Endothelial cell of umbilical vein (primary cell): ENCODE measurements at regions not wholly inside any gene's neighbourhood (a gene's known extent, or its start where the extent isn't known, plus 50 kb on each side); places are given as distances from the start of the nearest gene placed in this dataset.

ENCODE experiments used
- BruUV-seq: library from RNA; stranded (reverse); fragments of 400-500 nt; replicated peaks from 2 replicates; lab custom pipeline; 2021; lab: Mats Ljungman, UMichigan
- CTCF ChIA-PET: fragments of 300-600, 350-600 bp; sonication (Branson Sonifier 250); formaldehyde crosslinking; loops from one replicate; lab custom pipeline; 2021; ENCODE audit warnings: antibody characterized with exemption, inconsistent platforms; lab: Charles Lee
- POLR2A ChIA-PET: fragments of 300-600, 350-600 bp; sonication (Branson Sonifier 250); formaldehyde crosslinking; loops from one replicate; lab custom pipeline; 2021; ENCODE audit warnings: antibody characterized with exemption, inconsistent platforms; lab: Charles Lee
- DNase-seq: peaks from one replicate; pipeline ENCODE4 v3.0.0-alpha.2; 2011; ENCODE audit warnings: low read depth, low spot score
- FAIRE-seq: peaks from 2 replicates; lab custom pipeline; 2011; peaks lifted over from hg19 to GRCh38; lab: Jason Lieb, UNC
- H2AFZ ChIP-seq: 2 replicates; pipeline ENCODE4 v1.6.0; 2012; ENCODE audit warnings: low read depth, low read length, control low read depth, inconsistent platforms
- H3K27ac ChIP-seq: 2 replicates; pipeline ENCODE4 v1.5.1; 2011; ENCODE audit warnings: low read depth, mild to moderate bottlenecking, control low read depth, low read length, moderate library complexity; ENCODE audit not compliant: insufficient read depth
- H3K27me3 ChIP-seq, 2 experiments: 2 replicates each; pipeline versions ENCODE4 v1.6.0 to v1.6.1; 2011; ENCODE audit warnings: low read length in 2 of 2, mixed read lengths in 1 of 2; ENCODE audit not compliant: control insufficient read depth in 2 of 2, insufficient read depth in 2 of 2
- H3K36me3 ChIP-seq, 2 experiments: 2 replicates in 1 of 2; 3 replicates in 1 of 2; pipeline ENCODE4 v1.5.1; 2011; ENCODE audit warnings: low read length in 2 of 2, mild to moderate bottlenecking in 1 of 2, moderate library complexity in 1 of 2; ENCODE audit not compliant: control insufficient read depth in 2 of 2, insufficient read depth in 2 of 2; ENCODE audit errors: extremely low read depth in 1 of 2
- H3K4me1 ChIP-seq: 3 replicates; pipeline ENCODE4 v1.5.1; 2011; ENCODE audit warnings: mild to moderate bottlenecking, low read length; ENCODE audit not compliant: control insufficient read depth, insufficient read depth; ENCODE audit errors: extremely low read depth
- H3K4me2 ChIP-seq: 2 replicates; pipeline ENCODE4 v1.6.1; 2011; ENCODE audit warnings: low read length, control low read depth, mixed read lengths; ENCODE audit not compliant: insufficient read depth
- H3K4me3 ChIP-seq, 3 experiments: fragments of 200-600 bp in 1 of 3; sonication (generic), shearing (Covaris generic) in 1 of 3; replicated peaks in 1 of 3; 2 replicates each; pipeline ENCODE4 v1.5.1; 2011 to 2016; ENCODE audit warnings: control low read depth in 3 of 3, low read length in 3 of 3, mild to moderate bottlenecking in 2 of 3, inconsistent platforms in 1 of 3, low read depth in 1 of 3, moderate library complexity in 1 of 3; ENCODE audit not compliant: insufficient read depth in 1 of 3
- H3K79me2 ChIP-seq: 2 replicates; pipeline ENCODE4 v1.6.0; 2012; ENCODE audit warnings: low read length, inconsistent platforms; ENCODE audit not compliant: control insufficient read depth, insufficient read depth
- H3K9ac ChIP-seq: replicated peaks from 2 replicates; pipeline ENCODE3; 2011; ENCODE audit warnings: low read length, control low read depth; ENCODE audit not compliant: insufficient read depth; ENCODE audit errors: extremely low read depth
- H3K9me1 ChIP-seq: replicated peaks from 3 replicates; pipeline ENCODE4 v1.6.0; 2011; ENCODE audit warnings: mild to moderate bottlenecking, low read length; ENCODE audit not compliant: control insufficient read depth, insufficient read depth; ENCODE audit errors: extremely low read depth
- H3K9me3 ChIP-seq: replicated peaks from 2 replicates; pipeline ENCODE4 v1.5.1; 2012; ENCODE audit warnings: low read length, inconsistent platforms; ENCODE audit not compliant: control insufficient read depth, insufficient read depth
- H4K20me1 ChIP-seq: replicated peaks from 2 replicates; pipeline ENCODE3; 2011; ENCODE audit warnings: mild to moderate bottlenecking, low read length; ENCODE audit not compliant: control insufficient read depth, insufficient read depth; ENCODE audit errors: extremely low read depth
- EZH2 ChIP-seq: IDR thresholded peaks from 2 replicates; pipeline ENCODE4 v1.6.1; 2012; ENCODE audit warnings: borderline replicate concordance, low read depth, mild to moderate bottlenecking, moderate library complexity, low read length, inconsistent platforms; ENCODE audit not compliant: severe bottlenecking
- FOS ChIP-seq: IDR thresholded peaks from 2 replicates; pipeline ENCODE4 v1.6.1; 2011; ENCODE audit warnings: mild to moderate bottlenecking, low read length, moderate library complexity, borderline replicate concordance; ENCODE audit not compliant: insufficient read depth
- GATA2 ChIP-seq: IDR thresholded peaks from 2 replicates; pipeline ENCODE4 v1.7.0; 2011; ENCODE audit warnings: low read depth, mild to moderate bottlenecking, moderate library complexity, mixed read lengths, low read length; ENCODE audit not compliant: insufficient read length, insufficient read depth
- JUN ChIP-seq: IDR thresholded peaks from 2 replicates; pipeline ENCODE4 v1.6.1; 2011; ENCODE audit warnings: borderline replicate concordance, low read depth; ENCODE audit not compliant: insufficient read length, insufficient read depth
- MYC ChIP-seq: IDR thresholded peaks from one replicate; pipeline ENCODE4 v1.6.1; 2011; ENCODE audit warnings: mild to moderate bottlenecking, low read depth, low read length
- POLR2A ChIP-seq: IDR thresholded peaks from 2 replicates; pipeline ENCODE4 v1.6.1; 2012; ENCODE audit warnings: low read depth, mild to moderate bottlenecking, control low read depth, low read length
- POLR2AphosphoS5 ChIP-seq: IDR thresholded peaks from 2 replicates; pipeline ENCODE4 v1.6.1; 2012; ENCODE audit warnings: low read depth, mild to moderate bottlenecking, control low read depth, low read length, moderate library complexity; ENCODE audit not compliant: insufficient read depth
- dilution Hi-C: fragments of 300-500 bp; cut with MboI; formaldehyde crosslinking; loops from one replicate; pipeline ENCODE4 v1.15.0; 2019; ENCODE audit warnings: low sequenced_read_pairs; ENCODE audit not compliant: extremely low pct_ligation_motif_present
- intact Hi-C: fragments of 100-400 bp; cut with micrococcal nuclease; formaldehyde crosslinking; loops from one replicate; pipeline ENCODE4 v1.10.0; 2022
- TF ChIP-seq, protein P1 (sequence below): IDR thresholded peaks from 2 replicates; pipeline ENCODE4 v1.6.1; 2011; ENCODE audit not compliant: insufficient read depth, insufficient read length
- TF ChIP-seq, protein P2 (sequence below), 2 donors: IDR thresholded peaks; 1 replicate in 1 of 2; 2 replicates in 1 of 2; pipeline ENCODE4 v1.5.1; 2011; ENCODE audit warnings: low read length in 2 of 2, mild to moderate bottlenecking in 2 of 2, moderate library complexity in 2 of 2, control low read depth in 1 of 2, inconsistent platforms in 1 of 2, low read depth in 1 of 2; ENCODE audit not compliant: insufficient read depth in 1 of 2; ENCODE audit errors: extremely low read depth in 1 of 2

- dilution Hi-C loops, result no loop called here
- no peak overlapping the region for H3K9ac ChIP-seq
- intact Hi-C loops, result no loop called here
- CTCF ChIA-PET, result no interaction called here
- BruUV-seq, result no TSS peak
- H3K79me2 ChIP-seq, result no peaks in the 10 kb centered on the region
- no peaks in the 10 kb centered on the region for H3K9me1 ChIP-seq
- no peak overlapping the region for H3K27ac ChIP-seq
- H3K4me1 ChIP-seq, result no peaks in the 10 kb centered on the region
- no peak overlapping the region for H2AFZ ChIP-seq
- no peak for DNase-seq
- H4K20me1 ChIP-seq, result no peaks in the 10 kb centered on the region
- H3K9me3 ChIP-seq, result no peaks in the 10 kb centered on the region
- no peak for FAIRE-seq
- no peaks in the 10 kb centered on the region for H3K36me3 ChIP-seq
- no peaks in the 10 kb centered on the region for H3K27me3 ChIP-seq
- H3K4me2 ChIP-seq, result no peak overlapping the region
- H3K4me3 ChIP-seq, result no peak overlapping the region
- TF ChIP-seq FOS (no peak), POLR2A (no peak), JUN (no peak), EZH2 (no peak), GATA2 (no peak)
- POLR2A ChIA-PET, result no interaction called here
These were observed 275.2 kb downstream of the GXYLT1 start for GRCh38 chr12:41869432-41869831.

DNA sequence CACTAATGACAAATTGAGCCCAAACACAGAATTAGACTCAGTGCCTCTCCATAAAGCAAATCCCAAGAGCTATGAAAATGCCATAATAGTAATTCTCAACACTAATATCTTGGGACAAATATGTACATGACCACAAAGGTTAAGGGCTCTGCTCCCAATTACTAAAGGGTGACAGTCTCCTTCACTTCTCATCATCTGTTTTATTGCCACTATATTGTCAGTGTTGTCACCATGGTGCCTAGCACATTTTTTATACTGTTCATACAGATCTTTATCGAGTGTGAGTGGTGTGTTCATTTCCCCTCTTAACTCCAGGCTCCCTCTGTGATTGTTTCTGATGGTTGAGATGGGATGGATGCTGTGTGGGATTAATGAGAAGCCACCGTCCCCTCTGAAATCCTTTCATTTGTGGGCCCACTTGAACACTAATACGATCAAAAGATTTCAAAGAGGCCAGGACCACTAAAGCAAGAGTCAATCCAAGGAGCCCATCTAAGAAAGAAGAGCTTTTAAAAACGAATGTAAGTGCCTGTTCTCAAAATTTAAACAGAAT, 277.7 kb downstream of the GXYLT1 start:
- Histone ChIP-seq H3K4me1 (no peaks in the 10 kb centered on the region), H3K79me2 (no peaks in the 10 kb centered on the region), H3K4me3 (no peak overlapping the region), H2AFZ (no peak overlapping the region), H3K27me3 (peaks cover 0 to 3% of the 10 kb centered on the region in 2 experiments), H3K9ac (no peak overlapping the region), H3K36me3 (no peaks in the 10 kb centered on the region), H4K20me1 (no peaks in the 10 kb centered on the region), H3K9me1 (no peaks in the 10 kb centered on the region), H3K4me2 (no peak overlapping the region), H3K27ac (no peak overlapping the region), H3K9me3 (no peaks in the 10 kb centered on the region)
- CTCF ChIA-PET, result interaction anchor here (1.3 kb wide), 2 partner anchors 15 to 146 kb away, joined by 4 read pairs; no protein-coding TSS in a partner anchor
- TF ChIP-seq POLR2AphosphoS5, result no peak
- no peak for TF ChIP-seq JUN
- no peak for TF ChIP-seq MYC
- no peak for TF ChIP-seq FOS
- TF ChIP-seq, protein P1, sequence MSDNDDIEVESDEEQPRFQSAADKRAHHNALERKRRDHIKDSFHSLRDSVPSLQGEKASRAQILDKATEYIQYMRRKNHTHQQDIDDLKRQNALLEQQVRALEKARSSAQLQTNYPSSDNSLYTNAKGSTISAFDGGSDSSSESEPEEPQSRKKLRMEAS, result no peak
- TF ChIP-seq, protein P2, sequence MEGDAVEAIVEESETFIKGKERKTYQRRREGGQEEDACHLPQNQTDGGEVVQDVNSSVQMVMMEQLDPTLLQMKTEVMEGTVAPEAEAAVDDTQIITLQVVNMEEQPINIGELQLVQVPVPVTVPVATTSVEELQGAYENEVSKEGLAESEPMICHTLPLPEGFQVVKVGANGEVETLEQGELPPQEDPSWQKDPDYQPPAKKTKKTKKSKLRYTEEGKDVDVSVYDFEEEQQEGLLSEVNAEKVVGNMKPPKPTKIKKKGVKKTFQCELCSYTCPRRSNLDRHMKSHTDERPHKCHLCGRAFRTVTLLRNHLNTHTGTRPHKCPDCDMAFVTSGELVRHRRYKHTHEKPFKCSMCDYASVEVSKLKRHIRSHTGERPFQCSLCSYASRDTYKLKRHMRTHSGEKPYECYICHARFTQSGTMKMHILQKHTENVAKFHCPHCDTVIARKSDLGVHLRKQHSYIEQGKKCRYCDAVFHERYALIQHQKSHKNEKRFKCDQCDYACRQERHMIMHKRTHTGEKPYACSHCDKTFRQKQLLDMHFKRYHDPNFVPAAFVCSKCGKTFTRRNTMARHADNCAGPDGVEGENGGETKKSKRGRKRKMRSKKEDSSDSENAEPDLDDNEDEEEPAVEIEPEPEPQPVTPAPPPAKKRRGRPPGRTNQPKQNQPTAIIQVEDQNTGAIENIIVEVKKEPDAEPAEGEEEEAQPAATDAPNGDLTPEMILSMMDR (IDR thresholded peaks at IDR 0.05; ENCODE audit: extremely low read depth in 1 of 2, insufficient read depth in 1 of 2, low read depth in 1 of 2, low read length in 2 of 2), result no peak
- no peak for TF ChIP-seq GATA2
- TF ChIP-seq EZH2, result no peak
- no peak for TF ChIP-seq POLR2A
- FAIRE-seq, result no peak
- intact Hi-C loops, result no loop called here
- dilution Hi-C loops, result no loop called here
- POLR2A ChIA-PET, result interaction anchor here (0.5 kb wide), 1 partner anchor 36 kb away, joined by 4 read pairs; no protein-coding TSS in a partner anchor
- DNase-seq, result no peak
- BruUV-seq, result no TSS peak
